ENCODE measurements at regions not wholly inside any gene's neighbourhood (a gene's known extent, or its start where the extent isn't known, plus 50 kb on each side); places are given as distances from the start of the nearest gene placed in this dataset.

DNA sequence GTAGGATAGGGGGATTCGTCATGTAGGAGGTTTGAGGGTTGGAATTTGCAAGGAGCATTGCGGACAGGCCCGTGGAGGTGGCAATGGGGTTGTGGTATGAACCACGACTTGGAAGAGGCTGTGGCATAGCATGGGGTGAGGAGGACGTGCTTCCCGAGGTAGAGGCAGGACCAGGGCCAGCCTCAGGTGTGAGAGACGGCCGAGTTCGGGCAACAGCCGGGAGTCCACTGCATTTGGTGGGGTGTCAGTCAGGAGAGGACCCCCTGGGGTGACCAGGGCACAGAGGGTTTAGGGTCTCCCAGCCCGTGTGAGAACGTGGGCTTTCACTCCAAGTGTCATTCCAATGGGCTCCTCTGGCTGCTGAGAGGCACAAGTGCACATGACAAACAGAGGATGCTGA lies 339.0 kb downstream of the EIPR1 start:
- TF ChIP-seq, protein P1, sequence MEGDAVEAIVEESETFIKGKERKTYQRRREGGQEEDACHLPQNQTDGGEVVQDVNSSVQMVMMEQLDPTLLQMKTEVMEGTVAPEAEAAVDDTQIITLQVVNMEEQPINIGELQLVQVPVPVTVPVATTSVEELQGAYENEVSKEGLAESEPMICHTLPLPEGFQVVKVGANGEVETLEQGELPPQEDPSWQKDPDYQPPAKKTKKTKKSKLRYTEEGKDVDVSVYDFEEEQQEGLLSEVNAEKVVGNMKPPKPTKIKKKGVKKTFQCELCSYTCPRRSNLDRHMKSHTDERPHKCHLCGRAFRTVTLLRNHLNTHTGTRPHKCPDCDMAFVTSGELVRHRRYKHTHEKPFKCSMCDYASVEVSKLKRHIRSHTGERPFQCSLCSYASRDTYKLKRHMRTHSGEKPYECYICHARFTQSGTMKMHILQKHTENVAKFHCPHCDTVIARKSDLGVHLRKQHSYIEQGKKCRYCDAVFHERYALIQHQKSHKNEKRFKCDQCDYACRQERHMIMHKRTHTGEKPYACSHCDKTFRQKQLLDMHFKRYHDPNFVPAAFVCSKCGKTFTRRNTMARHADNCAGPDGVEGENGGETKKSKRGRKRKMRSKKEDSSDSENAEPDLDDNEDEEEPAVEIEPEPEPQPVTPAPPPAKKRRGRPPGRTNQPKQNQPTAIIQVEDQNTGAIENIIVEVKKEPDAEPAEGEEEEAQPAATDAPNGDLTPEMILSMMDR (IDR thresholded peaks at IDR 0.05; ENCODE audit: low read depth, low read length) = no peak
- no peak for TF ChIP-seq EZH2phosphoT487 (IDR thresholded peaks at IDR 0.05; ENCODE audit: low read depth)
